Fibroblast of skin of right biceps (primary cell): ENCODE measurements at regions not wholly inside any gene's neighbourhood (a gene's known extent, or its start where the extent isn't known, plus 50 kb on each side); places are given as distances from the start of the nearest gene placed in this dataset.
A peak's percentile ranks its signal among the peaks of the same experiment; 100 is the strongest.

Experiments
- DNase-seq: peaks from one replicate; pipeline ENCODE4 v3.0.0-alpha.2; 2013

DNA sequence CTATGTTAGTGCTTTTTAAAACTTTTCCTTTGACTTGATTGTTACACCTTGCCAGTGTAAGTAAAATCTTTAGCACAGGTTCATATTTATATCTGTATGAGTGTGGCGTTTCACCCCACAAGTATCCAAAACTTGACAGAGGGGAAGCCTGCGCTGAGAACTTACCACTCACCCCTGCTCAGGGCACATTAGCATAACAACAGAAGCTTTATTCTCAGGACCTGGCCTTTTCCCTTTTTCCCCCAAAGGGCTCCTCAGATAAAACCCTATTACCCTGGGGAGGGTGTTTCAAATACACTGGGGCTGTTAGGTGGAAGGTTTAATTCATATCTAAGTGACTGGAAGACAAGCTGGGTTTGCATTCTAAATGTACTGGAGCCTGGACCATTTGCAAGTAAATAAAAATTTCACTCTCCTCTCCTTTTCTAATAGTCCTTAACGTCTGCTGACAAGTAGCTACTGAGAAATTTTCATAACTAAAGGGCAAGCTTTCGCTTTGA, 276.6 kb downstream of the RNF152 start:
- no peak for DNase-seq

DNA sequence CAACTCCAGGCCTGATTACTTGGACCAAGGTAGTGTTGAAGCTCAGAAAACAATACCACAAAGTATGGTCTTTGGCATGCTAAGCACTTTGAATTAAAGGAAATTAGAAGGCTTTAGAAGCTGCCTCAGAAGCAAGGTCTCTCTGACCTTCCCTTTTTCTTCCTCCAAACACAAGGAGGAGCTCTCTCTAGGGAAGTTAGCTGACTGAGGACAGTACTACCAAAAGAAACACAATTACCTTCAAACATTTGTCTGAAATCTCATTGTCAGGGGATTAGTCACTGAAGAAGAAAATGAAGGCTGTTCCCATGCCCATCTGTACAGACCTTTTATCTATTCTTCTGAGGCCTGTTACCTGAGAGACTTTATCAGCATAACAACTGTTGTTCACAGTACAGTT, 279.3 kb downstream of the CDH20 start:
- DNase-seq, result peak; percentile 16

DNA sequence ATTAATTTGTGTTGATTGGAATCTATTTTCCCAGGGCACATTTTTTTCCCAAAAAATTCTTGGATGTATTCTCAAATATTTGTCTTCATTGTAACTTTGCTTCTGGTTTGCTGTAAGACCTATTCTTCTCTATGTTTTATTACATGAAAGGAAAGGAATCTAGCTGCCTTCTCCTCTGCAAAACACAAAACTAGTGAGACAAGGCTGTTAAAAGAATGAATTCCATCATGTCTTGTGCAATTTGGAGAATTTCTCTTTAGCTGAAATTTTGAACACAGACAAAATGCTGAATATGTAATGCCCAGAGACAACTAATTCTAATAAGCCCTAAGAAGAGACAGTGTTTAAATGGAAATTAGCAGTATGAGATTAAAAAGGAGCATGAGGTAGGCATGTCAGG, 275.9 kb downstream of the CDH20 start:
- DNase-seq, result peak; percentile 32

DNA sequence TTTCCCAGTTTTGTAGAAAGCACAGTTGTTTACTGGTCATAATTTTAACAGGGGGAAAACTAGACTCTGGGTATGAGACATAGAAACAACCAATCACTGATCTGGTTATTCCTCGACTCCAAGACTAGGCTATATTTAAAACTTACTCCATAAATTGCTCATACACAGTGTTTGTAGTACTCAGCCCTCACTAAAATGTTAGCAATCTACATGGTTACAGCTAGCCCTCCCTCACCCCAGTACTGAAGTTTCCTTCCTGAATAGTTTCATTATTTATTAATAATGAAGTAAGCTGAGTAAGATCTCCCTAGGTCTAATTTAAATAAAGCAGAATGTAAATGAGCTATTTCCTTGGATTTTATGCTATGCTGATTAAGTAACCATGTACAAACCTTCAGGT, 275.1 kb downstream of the CDH20 start:
- peak; percentile 41 for DNase-seq

DNA sequence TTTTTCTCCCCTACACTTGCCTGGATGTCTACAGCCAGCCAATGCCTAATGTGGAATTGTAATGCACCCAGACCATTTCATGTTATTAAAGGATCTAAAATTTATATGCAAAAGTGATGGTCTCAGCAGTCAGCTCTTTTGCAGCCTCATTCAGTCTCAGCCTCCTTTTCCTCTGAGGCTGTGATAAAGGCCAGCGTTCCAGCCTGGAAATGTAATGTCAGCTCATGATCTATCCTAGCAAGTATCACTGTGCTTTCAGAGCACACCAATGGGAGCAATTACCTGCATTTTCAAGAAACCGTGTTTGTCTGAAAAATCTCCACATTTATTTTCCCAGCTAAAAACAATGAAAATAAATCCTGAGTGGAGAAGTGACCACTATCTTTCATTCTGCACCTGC, 274.6 kb downstream of the CDH20 start:
- DNase-seq, result no peak

DNA sequence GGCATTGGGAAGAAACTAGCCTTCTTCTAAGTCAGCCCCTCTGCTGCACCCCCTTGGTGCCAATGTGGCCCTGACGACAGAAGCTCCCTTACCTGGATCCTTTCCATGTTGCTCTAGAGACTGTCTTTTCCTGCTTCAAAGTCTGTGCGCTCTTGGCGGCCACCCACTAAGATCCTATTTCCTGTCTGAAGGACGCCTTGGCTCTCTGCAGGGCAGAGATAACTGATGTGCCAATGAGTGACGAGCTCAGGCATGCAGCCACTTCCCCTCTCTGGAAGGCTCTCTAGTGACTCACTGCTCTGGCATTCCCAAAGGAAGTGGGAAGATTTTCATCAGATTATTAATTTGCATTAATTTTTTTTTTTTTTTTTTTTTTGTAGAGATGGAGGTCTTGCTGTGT, 273.5 kb downstream of the CDH20 start:
- DNase-seq, result peak; percentile 99

DNA sequence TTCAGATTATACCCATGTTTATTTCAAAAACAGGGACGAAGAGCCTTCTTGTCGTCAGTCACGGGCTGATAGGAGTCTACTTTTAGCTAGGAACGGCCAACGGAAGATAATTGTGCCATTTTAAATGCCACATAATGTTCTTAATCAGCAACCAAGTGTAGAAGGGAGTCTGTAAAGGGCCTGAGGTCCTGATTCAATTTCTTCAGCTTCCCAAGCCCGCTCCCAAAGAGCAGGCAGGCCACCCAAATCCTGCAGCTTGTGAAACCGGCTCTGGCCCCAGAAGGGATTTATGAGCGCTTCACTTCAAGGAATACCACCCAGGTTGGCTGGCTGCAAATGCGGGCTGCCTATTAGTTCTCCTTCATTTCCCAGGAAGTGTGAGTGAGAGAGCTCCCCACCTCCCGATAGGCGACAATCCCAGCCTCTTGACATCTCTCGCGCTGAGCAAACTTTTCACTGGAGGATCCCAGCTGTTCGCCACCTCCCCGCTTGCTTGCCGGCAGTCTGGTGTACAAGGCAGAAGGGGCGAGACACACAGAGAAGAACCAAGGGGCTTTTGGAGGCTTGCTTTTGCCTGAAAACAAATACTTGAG, 272.9 kb downstream of the CDH20 start:
- DNase-seq, result peak; percentile 86

DNA sequence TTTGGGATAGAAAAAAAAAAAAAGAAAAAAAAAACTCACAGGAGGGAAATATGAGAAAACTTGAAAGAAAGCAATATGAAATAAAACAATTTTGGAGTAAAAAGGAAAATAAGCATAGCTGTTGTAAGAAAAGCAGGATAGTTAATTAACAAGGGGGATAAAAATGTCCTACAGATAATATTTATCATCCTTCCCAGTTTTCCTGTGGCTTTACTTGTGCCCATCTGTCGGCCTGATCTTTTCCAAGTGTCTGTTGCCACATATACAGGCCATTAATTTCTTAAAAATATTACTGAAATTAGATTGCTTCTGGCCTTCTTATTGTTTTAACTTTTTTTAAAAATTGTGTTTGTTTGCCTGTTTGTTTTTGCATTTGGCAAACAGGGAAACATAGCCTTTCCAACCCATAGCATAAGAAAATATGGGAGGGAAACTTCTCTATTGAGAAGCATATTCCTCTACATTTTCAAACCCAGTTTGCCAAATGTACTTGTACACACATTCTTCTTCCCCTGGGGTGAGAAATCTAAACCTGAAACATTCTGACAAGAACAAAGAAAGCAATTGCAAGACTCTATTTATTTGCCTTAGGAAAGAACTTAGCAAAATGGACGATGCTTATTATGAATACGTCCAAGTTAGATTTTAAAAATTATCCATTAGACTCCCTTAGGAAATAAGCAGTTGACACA, 272.3 kb downstream of the CDH20 start:
- no peak for DNase-seq
